WTC11 (cell line): ENCODE measurements at regions not wholly inside any gene's neighbourhood (a gene's known extent, or its start where the extent isn't known, plus 50 kb on each side); places are given as distances from the start of the nearest gene placed in this dataset.

ENCODE experiments used
- CBFB ChIP-seq: sonication (generic); formaldehyde crosslinking; IDR thresholded peaks from 2 replicates; pipeline ENCODE4 v1.8.1; 2022; ENCODE audit warnings: mild to moderate bottlenecking, low read depth, missing genetic modification reagents
- CREB1 ChIP-seq: sonication (generic); formaldehyde crosslinking; IDR thresholded peaks from 2 replicates; pipeline ENCODE4 v1.8.0; 2023; ENCODE audit warnings: mild to moderate bottlenecking, missing genetic modification reagents
- FOXK1 ChIP-seq: sonication (generic); formaldehyde crosslinking; IDR thresholded peaks from 2 replicates; pipeline ENCODE4 v1.8.0; 2022; ENCODE audit warnings: mild to moderate bottlenecking, moderate library complexity, missing genetic modification reagents
- HMGA2 ChIP-seq: fragments of 250-450 bp; sonication (Bioruptor Pico); IDR thresholded peaks from 2 replicates; pipeline ENCODE4 v1.4.0; 2021; ENCODE audit warnings: mild to moderate bottlenecking, moderate library complexity
- NFATC4 ChIP-seq: fragments of 250-450 bp; sonication (Bioruptor Pico); IDR thresholded peaks from 2 replicates; pipeline ENCODE4 v1.9.0; 2021; ENCODE audit warnings: mild to moderate bottlenecking
- NFE2L1 ChIP-seq: sonication (generic); formaldehyde crosslinking; IDR thresholded peaks from 2 replicates; pipeline ENCODE4 v1.8.1; 2023; ENCODE audit warnings: missing genetic modification reagents
- SMAD3 ChIP-seq: sonication (generic); formaldehyde crosslinking; IDR thresholded peaks from 2 replicates; pipeline ENCODE4 v1.8.0; 2022; ENCODE audit warnings: missing genetic modification reagents, mild to moderate bottlenecking, borderline replicate concordance
- SP1 ChIP-seq: sonication (generic); formaldehyde crosslinking; conservative IDR thresholded peaks from 2 replicates; pipeline ENCODE4 v1.8.1; 2022; ENCODE audit warnings: missing genetic modification reagents
- TP53 ChIP-seq: sonication (generic); formaldehyde crosslinking; IDR thresholded peaks from 2 replicates; pipeline ENCODE4 v1.8.1; 2023; ENCODE audit warnings: mild to moderate bottlenecking, missing genetic modification reagents
- ZNF121 ChIP-seq: sonication (generic); formaldehyde crosslinking; IDR thresholded peaks from 2 replicates; pipeline ENCODE4 v1.8.0; 2023; ENCODE audit warnings: missing genetic modification reagents
- ZNF138 ChIP-seq: sonication (generic); formaldehyde crosslinking; conservative IDR thresholded peaks from 2 replicates; pipeline ENCODE4 v1.8.1; 2022; ENCODE audit warnings: mild to moderate bottlenecking, moderate library complexity, missing genetic modification reagents
- ZNF232 ChIP-seq: sonication (generic); formaldehyde crosslinking; IDR thresholded peaks from 2 replicates; pipeline ENCODE4 v1.8.0; 2022; ENCODE audit warnings: mild to moderate bottlenecking, missing genetic modification reagents
- ZNF671 ChIP-seq: fragments of 250-450 bp; sonication (Bioruptor Pico); IDR thresholded peaks from 2 replicates; pipeline ENCODE4 v1.8.0; 2021; ENCODE audit warnings: mild to moderate bottlenecking
- TF ChIP-seq, protein P1 (sequence below): sonication (generic); formaldehyde crosslinking; IDR thresholded peaks from 2 replicates; pipeline ENCODE4 v1.8.0; 2022; ENCODE audit warnings: mild to moderate bottlenecking, missing genetic modification reagents
- TF ChIP-seq, protein P2 (sequence below): sonication (generic); formaldehyde crosslinking; conservative IDR thresholded peaks from 2 replicates; pipeline ENCODE4 v1.8.1; 2022; ENCODE audit warnings: mild to moderate bottlenecking, missing genetic modification reagents
- TF ChIP-seq, protein P3 (sequence below): sonication (generic); formaldehyde crosslinking; IDR thresholded peaks from 2 replicates; pipeline ENCODE4 v1.8.1; 2023; ENCODE audit warnings: mild to moderate bottlenecking, moderate library complexity, missing genetic modification reagents
- TF ChIP-seq, protein P4 (sequence below): sonication (generic); formaldehyde crosslinking; IDR thresholded peaks from 2 replicates; pipeline ENCODE4 v1.8.1; 2022; ENCODE audit warnings: missing genetic modification reagents, borderline replicate concordance
- TF ChIP-seq, protein P5 (sequence below): fragments of 250-450 bp; sonication (Bioruptor Pico); conservative IDR thresholded peaks from 2 replicates; pipeline ENCODE4 v1.9.0; 2021; ENCODE audit warnings: mild to moderate bottlenecking
- TF ChIP-seq, protein P6 (sequence below): sonication (generic); formaldehyde crosslinking; IDR thresholded peaks from 2 replicates; pipeline ENCODE4 v1.8.0; 2023; ENCODE audit warnings: missing genetic modification reagents, mild to moderate bottlenecking, borderline replicate concordance
- TF ChIP-seq, protein P7 (sequence below): sonication (generic); formaldehyde crosslinking; IDR thresholded peaks from 2 replicates; pipeline ENCODE4 v1.8.0; 2022; ENCODE audit warnings: mild to moderate bottlenecking, missing genetic modification reagents
- TF ChIP-seq, protein P8 (sequence below): sonication (generic); formaldehyde crosslinking; IDR thresholded peaks from 2 replicates; pipeline ENCODE4 v1.8.1; 2022; ENCODE audit warnings: mild to moderate bottlenecking, moderate library complexity, missing genetic modification reagents
- TF ChIP-seq, protein P9 (sequence below): sonication (generic); formaldehyde crosslinking; IDR thresholded peaks from 2 replicates; pipeline ENCODE4 v1.8.1; 2022; ENCODE audit warnings: low read depth, mild to moderate bottlenecking, moderate library complexity, missing genetic modification reagents, borderline replicate concordance

DNA sequence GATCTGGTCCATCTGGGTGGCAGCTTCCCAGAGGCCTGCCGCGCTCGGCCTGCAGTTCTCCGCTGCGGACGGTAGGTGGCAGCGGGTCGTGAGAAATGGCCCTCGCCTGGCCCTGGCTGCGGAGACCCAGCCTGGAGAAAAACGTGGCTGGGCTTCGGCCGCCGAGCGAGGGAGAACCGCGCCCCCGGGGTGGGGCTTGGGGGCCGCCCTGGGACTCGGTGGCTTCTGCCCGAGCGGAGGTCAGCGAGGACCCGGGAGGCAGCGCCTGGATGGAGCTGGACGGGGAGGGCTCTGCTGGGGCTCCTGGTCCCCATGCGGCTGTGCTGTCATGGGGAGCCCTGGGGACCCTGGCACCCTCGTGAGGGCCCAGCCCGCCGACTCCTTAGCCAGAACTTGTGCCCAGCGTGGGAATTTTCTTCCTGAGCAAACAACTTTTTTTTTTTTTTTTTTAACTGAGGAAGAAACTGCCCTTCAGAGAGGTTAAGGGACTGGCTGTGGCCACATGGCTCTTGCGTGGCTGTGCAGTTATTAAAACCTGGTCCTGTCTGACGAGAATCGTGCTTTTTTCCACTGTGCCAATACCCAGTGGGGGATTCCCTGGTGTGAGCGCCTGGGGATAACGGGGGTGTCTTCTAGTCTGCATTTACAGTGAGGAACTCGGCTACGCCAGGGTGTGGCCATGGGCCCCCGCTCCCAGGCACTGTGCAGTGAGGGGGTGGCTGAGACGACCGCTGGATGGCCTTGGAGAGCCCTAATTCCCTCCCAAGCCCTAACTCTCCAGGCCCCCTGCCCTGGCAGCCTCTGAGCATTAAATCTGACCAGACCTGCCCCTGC is 535.6 kb downstream of the INSC start (continued):
- TF ChIP-seq HMGA2 (CRISPR knock-in tag) (no peak), CREB1 (no peak), ZNF138 (CRISPR knock-in tag) (no peak), SMAD3 (no peak), NFE2L1 (CRISPR knock-in tag) (no peak), CBFB (CRISPR knock-in tag) (0 out of 2 replicates have a peak, but pooled peaks have one; percentile 42), ZNF671 (CRISPR knock-in tag) (no peak), ZNF232 (CRISPR knock-in tag) (peak; percentile 84), NFATC4 (no peak), SP1 (CRISPR knock-in tag) (peak; percentile 82), FOXK1 (CRISPR knock-in tag) (peak; percentile 55; the same call in 1 of the 2 replicates), ZNF121 (CRISPR knock-in tag) (no peak), TP53 (no peak)
- TF ChIP-seq, protein P1, sequence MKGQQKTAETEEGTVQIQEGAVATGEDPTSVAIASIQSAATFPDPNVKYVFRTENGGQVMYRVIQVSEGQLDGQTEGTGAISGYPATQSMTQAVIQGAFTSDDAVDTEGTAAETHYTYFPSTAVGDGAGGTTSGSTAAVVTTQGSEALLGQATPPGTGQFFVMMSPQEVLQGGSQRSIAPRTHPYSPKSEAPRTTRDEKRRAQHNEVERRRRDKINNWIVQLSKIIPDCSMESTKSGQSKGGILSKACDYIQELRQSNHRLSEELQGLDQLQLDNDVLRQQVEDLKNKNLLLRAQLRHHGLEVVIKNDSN (CRISPR knock-in tag): no peak
- TF ChIP-seq, protein P2, sequence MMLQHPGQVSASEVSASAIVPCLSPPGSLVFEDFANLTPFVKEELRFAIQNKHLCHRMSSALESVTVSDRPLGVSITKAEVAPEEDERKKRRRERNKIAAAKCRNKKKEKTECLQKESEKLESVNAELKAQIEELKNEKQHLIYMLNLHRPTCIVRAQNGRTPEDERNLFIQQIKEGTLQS (CRISPR knock-in tag): no peak
- TF ChIP-seq, protein P3, sequence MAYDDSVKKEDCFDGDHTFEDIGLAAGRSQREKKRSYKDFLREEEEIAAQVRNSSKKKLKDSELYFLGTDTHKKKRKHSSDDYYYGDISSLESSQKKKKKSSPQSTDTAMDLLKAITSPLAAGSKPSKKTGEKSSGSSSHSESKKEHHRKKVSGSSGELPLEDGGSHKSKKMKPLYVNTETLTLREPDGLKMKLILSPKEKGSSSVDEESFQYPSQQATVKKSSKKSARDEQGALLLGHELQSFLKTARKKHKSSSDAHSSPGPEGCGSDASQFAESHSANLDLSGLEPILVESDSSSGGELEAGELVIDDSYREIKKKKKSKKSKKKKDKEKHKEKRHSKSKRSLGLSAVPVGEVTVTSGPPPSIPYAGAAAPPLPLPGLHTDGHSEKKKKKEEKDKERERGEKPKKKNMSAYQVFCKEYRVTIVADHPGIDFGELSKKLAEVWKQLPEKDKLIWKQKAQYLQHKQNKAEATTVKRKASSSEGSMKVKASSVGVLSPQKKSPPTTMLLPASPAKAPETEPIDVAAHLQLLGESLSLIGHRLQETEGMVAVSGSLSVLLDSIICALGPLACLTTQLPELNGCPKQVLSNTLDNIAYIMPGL (CRISPR knock-in tag): peak; percentile 92
- TF ChIP-seq, protein P4, sequence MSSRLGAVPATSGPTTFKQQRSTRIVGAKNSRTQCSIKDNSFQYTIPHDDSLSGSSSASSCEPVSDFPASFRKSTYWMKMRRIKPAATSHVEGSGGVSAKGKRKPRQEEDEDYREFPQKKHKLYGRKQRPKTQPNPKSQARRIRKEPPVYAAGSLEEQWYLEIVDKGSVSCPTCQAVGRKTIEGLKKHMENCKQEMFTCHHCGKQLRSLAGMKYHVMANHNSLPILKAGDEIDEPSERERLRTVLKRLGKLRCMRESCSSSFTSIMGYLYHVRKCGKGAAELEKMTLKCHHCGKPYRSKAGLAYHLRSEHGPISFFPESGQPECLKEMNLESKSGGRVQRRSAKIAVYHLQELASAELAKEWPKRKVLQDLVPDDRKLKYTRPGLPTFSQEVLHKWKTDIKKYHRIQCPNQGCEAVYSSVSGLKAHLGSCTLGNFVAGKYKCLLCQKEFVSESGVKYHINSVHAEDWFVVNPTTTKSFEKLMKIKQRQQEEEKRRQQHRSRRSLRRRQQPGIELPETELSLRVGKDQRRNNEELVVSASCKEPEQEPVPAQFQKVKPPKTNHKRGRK (CRISPR knock-in tag): no peak
- TF ChIP-seq, protein P5, sequence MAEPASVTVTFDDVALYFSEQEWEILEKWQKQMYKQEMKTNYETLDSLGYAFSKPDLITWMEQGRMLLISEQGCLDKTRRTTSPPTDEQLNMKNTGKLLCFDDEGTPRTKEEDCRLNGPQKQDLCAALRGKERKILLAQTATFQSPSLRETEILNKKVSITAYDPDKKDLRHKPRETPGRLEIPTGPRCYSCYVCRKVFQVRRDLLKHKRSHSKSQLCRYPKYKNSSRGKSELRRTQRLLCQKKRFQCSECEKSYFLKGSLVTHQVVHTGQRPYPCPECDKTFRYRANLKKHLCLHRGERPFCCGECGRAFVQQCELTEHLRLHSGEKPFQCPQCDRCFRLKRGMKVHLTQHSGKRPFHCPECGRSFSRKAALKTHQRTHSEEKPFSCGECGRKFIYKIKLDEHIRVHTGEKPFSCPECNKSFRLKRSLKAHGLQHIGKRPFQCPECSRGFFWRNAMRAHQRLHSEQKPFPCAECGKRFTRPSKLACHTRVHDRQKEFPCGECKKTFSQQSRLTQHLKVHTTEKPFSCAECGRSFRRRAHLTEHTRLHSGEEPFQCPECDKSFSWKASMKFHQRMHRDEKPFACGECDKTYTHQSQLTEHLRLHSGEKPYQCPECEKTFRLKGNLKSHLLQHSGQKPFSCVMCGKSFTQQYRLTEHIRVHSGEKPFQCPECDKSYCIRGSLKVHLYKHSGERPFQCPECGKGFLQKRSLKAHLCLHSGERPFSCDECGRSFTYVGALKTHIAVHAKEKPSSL (CRISPR knock-in tag): no peak
- TF ChIP-seq, protein P6, sequence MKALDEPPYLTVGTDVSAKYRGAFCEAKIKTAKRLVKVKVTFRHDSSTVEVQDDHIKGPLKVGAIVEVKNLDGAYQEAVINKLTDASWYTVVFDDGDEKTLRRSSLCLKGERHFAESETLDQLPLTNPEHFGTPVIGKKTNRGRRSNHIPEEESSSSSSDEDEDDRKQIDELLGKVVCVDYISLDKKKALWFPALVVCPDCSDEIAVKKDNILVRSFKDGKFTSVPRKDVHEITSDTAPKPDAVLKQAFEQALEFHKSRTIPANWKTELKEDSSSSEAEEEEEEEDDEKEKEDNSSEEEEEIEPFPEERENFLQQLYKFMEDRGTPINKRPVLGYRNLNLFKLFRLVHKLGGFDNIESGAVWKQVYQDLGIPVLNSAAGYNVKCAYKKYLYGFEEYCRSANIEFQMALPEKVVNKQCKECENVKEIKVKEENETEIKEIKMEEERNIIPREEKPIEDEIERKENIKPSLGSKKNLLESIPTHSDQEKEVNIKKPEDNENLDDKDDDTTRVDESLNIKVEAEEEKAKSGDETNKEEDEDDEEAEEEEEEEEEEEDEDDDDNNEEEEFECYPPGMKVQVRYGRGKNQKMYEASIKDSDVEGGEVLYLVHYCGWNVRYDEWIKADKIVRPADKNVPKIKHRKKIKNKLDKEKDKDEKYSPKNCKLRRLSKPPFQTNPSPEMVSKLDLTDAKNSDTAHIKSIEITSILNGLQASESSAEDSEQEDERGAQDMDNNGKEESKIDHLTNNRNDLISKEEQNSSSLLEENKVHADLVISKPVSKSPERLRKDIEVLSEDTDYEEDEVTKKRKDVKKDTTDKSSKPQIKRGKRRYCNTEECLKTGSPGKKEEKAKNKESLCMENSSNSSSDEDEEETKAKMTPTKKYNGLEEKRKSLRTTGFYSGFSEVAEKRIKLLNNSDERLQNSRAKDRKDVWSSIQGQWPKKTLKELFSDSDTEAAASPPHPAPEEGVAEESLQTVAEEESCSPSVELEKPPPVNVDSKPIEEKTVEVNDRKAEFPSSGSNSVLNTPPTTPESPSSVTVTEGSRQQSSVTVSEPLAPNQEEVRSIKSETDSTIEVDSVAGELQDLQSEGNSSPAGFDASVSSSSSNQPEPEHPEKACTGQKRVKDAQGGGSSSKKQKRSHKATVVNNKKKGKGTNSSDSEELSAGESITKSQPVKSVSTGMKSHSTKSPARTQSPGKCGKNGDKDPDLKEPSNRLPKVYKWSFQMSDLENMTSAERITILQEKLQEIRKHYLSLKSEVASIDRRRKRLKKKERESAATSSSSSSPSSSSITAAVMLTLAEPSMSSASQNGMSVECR: no peak
- TF ChIP-seq, protein P7, sequence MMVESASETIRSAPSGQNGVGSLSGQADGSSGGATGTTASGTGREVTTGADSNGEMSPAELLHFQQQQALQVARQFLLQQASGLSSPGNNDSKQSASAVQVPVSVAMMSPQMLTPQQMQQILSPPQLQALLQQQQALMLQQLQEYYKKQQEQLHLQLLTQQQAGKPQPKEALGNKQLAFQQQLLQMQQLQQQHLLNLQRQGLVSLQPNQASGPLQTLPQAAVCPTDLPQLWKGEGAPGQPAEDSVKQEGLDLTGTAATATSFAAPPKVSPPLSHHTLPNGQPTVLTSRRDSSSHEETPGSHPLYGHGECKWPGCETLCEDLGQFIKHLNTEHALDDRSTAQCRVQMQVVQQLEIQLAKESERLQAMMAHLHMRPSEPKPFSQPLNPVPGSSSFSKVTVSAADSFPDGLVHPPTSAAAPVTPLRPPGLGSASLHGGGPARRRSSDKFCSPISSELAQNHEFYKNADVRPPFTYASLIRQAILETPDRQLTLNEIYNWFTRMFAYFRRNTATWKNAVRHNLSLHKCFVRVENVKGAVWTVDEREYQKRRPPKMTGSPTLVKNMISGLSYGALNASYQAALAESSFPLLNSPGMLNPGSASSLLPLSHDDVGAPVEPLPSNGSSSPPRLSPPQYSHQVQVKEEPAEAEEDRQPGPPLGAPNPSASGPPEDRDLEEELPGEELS (CRISPR knock-in tag): 0 out of 2 replicates have a peak, but pooled peaks have one; percentile 42
- TF ChIP-seq, protein P8, sequence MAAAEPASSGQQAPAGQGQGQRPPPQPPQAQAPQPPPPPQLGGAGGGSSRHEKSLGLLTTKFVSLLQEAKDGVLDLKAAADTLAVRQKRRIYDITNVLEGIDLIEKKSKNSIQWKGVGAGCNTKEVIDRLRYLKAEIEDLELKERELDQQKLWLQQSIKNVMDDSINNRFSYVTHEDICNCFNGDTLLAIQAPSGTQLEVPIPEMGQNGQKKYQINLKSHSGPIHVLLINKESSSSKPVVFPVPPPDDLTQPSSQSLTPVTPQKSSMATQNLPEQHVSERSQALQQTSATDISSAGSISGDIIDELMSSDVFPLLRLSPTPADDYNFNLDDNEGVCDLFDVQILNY (CRISPR knock-in tag): no peak
- TF ChIP-seq, protein P9, sequence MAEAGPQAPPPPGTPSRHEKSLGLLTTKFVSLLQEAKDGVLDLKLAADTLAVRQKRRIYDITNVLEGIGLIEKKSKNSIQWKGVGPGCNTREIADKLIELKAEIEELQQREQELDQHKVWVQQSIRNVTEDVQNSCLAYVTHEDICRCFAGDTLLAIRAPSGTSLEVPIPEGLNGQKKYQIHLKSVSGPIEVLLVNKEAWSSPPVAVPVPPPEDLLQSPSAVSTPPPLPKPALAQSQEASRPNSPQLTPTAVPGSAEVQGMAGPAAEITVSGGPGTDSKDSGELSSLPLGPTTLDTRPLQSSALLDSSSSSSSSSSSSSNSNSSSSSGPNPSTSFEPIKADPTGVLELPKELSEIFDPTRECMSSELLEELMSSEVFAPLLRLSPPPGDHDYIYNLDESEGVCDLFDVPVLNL (CRISPR knock-in tag): no peak
